ENCODE measurements at regions not wholly inside any gene's neighbourhood (a gene's known extent, or its start where the extent isn't known, plus 50 kb on each side); places are given as distances from the start of the nearest gene placed in this dataset.

DNA sequence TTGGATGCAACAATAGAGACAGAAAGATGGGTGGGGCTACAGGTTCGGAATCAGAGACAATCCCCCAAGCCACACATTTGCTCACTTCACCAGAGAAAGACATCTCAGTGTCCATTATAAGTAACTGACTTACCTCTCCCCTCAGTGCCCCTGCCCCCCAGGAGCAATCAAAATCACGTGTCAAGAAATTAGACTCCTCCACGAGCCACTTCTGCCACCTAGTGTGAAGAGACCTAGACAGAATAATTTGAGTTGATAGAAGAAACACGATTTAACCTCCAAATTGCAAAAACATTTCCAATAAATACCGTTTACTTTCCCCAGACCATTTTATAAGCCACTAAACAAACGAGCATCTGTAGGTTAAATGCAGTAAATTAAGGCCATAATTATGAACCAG is 123.2 kb downstream of the SLC30A10 start:
- Mint-ChIP-seq H3K4me1 (ENCODE audit: low read depth) (peaks cover 4% of the 10 kb centered on the region), H3K4me3 (ENCODE audit: low read depth) (no peak overlapping the region), H3K9me3 (ENCODE audit: low read depth) (peaks cover 3% of the 10 kb centered on the region), H3K27me3 (no peaks in the 10 kb centered on the region), H3K27ac (no peak overlapping the region), H3K36me3 (ENCODE audit: insufficient read depth) (no peaks in the 10 kb centered on the region)
- DNase-seq (ENCODE audit: low spot score, unreplicated experiment), result no peak
- TF ChIP-seq, protein P1, sequence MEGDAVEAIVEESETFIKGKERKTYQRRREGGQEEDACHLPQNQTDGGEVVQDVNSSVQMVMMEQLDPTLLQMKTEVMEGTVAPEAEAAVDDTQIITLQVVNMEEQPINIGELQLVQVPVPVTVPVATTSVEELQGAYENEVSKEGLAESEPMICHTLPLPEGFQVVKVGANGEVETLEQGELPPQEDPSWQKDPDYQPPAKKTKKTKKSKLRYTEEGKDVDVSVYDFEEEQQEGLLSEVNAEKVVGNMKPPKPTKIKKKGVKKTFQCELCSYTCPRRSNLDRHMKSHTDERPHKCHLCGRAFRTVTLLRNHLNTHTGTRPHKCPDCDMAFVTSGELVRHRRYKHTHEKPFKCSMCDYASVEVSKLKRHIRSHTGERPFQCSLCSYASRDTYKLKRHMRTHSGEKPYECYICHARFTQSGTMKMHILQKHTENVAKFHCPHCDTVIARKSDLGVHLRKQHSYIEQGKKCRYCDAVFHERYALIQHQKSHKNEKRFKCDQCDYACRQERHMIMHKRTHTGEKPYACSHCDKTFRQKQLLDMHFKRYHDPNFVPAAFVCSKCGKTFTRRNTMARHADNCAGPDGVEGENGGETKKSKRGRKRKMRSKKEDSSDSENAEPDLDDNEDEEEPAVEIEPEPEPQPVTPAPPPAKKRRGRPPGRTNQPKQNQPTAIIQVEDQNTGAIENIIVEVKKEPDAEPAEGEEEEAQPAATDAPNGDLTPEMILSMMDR (IDR thresholded peaks at IDR 0.05; ENCODE audit: unreplicated experiment), result no peak

DNA sequence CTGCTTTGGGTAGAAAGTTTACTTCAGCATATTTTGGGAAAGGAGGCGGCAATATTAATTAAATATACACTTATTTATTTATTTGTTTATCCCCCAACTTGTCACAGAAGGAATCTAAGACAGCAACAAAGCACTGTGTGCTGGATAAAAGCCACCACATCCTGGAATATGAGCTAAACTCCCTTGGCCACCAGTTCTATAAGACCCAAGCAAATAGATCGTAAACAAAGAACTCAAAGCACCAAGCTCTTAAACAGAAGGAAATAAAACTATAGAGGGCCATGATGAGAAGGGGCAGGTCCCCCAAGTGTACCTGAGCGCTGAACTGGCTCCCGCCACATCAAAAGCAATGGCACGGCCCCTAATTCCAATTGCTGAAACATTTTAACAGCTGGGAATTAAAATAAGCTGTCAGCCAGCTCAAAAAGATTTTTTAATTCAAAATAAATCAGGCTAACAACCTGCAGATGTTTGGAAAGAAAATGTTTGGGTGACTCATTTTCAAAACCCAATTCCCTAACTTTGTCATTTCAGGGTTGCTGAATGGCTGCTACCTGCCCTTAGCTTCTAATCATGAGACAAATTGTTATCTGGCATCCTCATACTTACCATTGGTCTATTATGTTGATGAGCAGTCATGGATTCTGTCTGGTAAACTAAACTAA is 127.1 kb downstream of the SLC30A10 start:
- DNase-seq (ENCODE audit: low spot score, unreplicated experiment), result no peak
- peaks cover 3% of the 10 kb centered on the region for H3K9me3 Mint-ChIP-seq (ENCODE audit: low read depth)
- H3K36me3 Mint-ChIP-seq (ENCODE audit: insufficient read depth), result no peaks in the 10 kb centered on the region
- TF ChIP-seq, protein P1 (IDR thresholded peaks at IDR 0.05; ENCODE audit: unreplicated experiment), result no peak
- peaks cover 4% of the 10 kb centered on the region for H3K4me1 Mint-ChIP-seq (ENCODE audit: low read depth)
- H3K27ac Mint-ChIP-seq, result no peak overlapping the region
- H3K4me3 Mint-ChIP-seq (ENCODE audit: low read depth), result no peak overlapping the region
- no peaks in the 10 kb centered on the region for H3K27me3 Mint-ChIP-seq

GRCh38 chr1:219798283-219799030 is 129.9 kb downstream of the SLC30A10 start:
- Mint-ChIP-seq H3K27ac (no peak overlapping the region), H3K4me3 (ENCODE audit: low read depth) (no peak overlapping the region), H3K4me1 (ENCODE audit: low read depth) (peaks cover 11% of the 10 kb centered on the region), H3K36me3 (ENCODE audit: insufficient read depth) (no peaks in the 10 kb centered on the region), H3K27me3 (peaks cover 6% of the 10 kb centered on the region), H3K9me3 (ENCODE audit: low read depth) (peaks cover 3% of the 10 kb centered on the region)
- no peak for DNase-seq (ENCODE audit: low spot score, unreplicated experiment)
- TF ChIP-seq, protein P1 (IDR thresholded peaks at IDR 0.05; ENCODE audit: unreplicated experiment), result no peak

DNA sequence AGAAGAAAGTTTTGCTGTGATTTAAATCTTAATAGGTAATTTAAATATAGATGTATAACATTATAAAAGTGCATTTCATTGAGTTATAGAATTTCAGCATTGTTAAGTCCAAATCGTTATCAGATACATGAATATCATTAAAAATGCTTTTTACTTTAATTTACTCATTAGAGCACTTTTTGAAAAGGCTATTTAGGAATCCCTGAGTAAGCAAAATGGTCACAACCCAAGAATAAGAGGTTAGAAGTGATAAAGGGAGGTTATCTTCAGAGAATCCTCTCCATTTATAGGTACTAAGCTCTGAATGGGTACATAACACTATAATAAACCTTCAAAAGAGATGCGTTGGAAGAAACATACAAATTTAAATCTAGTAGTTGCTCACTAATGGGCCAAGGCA is 130.7 kb downstream of the SLC30A10 start:
- peaks cover 6% of the 10 kb centered on the region for H3K27me3 Mint-ChIP-seq
- peaks cover 11% of the 10 kb centered on the region for H3K4me1 Mint-ChIP-seq (ENCODE audit: low read depth)
- DNase-seq (ENCODE audit: low spot score, unreplicated experiment), result no peak
- H3K4me3 Mint-ChIP-seq (ENCODE audit: low read depth), result no peak overlapping the region
- H3K27ac Mint-ChIP-seq, result no peak overlapping the region
- peaks cover 2% of the 10 kb centered on the region for H3K9me3 Mint-ChIP-seq (ENCODE audit: low read depth)
- TF ChIP-seq, protein P1 (IDR thresholded peaks at IDR 0.05; ENCODE audit: unreplicated experiment), result no peak
- H3K36me3 Mint-ChIP-seq (ENCODE audit: insufficient read depth), result no peaks in the 10 kb centered on the region

DNA sequence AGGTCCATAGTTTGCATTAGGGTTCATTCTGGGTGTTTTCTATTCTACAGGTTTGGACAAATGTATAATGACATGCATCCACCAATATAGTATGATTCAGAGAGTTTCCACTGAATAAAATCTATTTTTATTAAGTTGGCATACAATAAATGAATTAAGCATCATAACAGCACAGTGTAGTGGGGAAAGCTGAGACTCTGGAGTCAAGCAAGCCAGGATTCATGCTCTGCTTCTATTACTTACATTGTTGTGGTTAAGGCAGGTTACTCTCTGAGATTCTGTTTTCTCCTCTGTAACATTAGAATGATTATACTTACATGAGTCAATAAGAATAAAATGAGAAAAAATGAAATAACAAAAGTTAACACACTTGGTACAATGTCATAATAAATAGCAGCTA is 131.3 kb downstream of the SLC30A10 start:
- H3K4me3 Mint-ChIP-seq (ENCODE audit: low read depth), result no peak overlapping the region
- H3K4me1 Mint-ChIP-seq (ENCODE audit: low read depth), result peaks cover 11% of the 10 kb centered on the region
- peaks cover 6% of the 10 kb centered on the region for H3K27me3 Mint-ChIP-seq
- H3K36me3 Mint-ChIP-seq (ENCODE audit: insufficient read depth), result no peaks in the 10 kb centered on the region
- DNase-seq (ENCODE audit: low spot score, unreplicated experiment), result no peak
- TF ChIP-seq, protein P1 (IDR thresholded peaks at IDR 0.05; ENCODE audit: unreplicated experiment), result no peak
- H3K9me3 Mint-ChIP-seq (ENCODE audit: low read depth), result no peaks in the 10 kb centered on the region
- H3K27ac Mint-ChIP-seq, result no peak overlapping the region
